Activated effector memory CD4-positive, alpha-beta T cell treated with anti-CD3 and anti-CD28 coated beads, Interleukin-2, amount 50 U/mL, for 16 hours (primary cell): ENCODE measurements at regions not wholly inside any gene's neighbourhood (a gene's known extent, or its start where the extent isn't known, plus 50 kb on each side); places are given as distances from the start of the nearest gene placed in this dataset.
"Not testable (repeated sequence)": the region's sequence is repeated elsewhere in the genome, so short reads cannot be mapped to it uniquely, and the experiment has no call there.

Experiments used
- DNase-seq: peaks from one replicate; pipeline ENCODE4 v3.0.0-alpha.2; 2020

DNA sequence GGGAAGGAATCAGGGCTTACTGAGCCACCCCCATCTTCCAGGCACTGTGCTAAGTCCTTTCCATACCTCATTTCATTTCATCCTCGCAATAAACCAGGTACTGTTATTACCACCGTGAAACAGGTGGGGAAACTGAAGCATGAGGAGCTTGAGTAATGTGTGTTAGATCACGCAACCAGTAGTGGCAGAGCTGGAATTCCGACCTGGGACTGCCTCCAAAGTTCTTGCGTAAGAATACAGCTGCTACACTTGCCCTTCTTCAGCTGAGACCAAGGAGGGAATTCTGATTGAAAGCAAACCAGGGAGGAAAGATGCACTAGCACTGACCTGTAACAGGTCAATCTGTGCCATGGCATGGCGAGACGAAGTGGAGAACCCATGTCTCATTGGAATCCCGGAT lies 113.4 kb upstream of the MSX2 start:
- no peak for DNase-seq

DNA sequence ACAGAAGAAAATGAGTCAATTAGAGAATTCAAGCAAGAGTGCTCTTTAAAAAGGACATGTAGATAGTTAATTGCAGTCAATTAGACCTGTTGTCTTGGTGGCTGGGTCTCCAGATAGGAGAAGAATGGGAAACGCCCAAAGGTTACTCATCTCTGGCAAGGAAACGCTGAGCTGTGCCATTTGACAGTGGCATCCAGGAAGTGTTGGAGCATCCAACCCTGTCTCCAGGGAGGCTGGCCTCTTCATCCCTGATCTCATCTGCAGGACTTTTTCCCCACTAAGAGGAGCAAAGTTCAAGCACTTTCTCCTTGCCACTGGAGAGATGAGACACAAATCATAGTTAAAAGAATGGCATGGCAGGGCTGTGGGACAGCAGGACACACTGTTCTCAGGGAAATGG lies 111.7 kb upstream of the MSX2 start:
- no peak for DNase-seq

DNA sequence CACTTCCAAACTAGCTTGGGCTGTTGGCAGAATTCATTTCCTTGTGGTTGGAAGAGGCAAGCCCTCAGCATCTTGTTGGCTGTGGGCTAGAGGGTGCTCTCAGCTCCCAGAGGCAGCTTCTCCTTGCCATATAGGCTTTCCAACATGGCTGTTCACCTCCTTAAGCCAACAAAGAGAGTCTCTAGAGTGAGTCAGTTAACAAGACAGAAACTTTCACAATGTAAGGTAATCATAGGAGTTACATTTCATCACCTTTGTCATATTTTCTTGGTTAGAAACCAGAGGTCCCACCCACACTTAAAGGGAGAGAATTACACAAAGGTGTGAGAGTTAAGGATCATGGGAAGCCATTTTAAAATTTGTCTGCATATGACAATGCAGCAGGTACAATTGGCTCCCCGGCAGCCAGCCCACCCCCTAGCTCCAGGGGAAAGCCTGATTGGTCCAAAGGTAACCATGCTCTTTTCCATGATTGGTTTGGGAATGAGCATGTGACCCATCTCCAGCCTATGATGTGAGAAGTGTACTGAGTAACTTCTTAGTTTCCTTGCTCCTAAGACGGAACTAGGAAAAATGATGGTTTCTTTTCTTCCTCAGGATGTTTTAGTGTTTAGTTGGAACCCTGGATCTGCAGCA lies 109.8 kb upstream of the MSX2 start:
- DNase-seq = no peak

DNA sequence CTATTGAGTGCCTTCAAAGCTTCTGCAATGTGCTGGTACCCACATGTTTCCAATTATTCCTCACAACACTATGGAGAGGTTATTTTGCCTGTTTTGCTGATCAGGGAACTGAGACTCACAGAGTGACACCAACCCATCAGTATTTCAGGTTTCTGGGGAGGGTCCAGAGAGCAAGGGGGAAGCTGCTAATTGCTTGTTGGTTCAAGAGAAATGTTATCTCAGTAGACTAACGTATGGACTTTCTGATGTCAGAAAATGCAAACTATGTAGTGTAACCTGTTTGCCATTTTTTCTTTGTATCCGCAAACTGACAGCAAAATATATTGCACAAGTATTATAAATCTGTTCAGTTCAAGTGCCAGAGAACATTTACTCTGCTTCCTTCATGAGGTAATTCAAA lies 108.3 kb upstream of the MSX2 start:
- DNase-seq = no peak

DNA sequence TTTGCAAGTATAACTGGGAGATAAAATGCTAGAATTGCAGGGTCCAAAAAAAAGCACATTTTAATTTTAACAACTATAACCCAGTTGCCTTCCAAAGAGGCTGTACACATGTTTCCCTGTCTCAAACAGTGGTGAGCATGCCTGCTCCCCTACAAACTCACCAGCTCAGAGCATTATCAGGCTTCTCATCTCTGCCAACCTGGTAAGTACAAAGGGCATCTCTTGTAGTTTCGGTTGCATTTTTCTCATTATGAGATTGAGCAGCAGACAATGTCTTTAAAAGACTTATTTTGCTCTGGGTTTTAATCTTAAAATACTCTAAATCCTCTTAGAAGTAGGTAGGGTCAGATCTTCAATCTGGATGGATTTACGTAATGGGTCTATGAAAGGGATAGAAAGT lies 107.1 kb upstream of the MSX2 start:
- no peak for DNase-seq

DNA sequence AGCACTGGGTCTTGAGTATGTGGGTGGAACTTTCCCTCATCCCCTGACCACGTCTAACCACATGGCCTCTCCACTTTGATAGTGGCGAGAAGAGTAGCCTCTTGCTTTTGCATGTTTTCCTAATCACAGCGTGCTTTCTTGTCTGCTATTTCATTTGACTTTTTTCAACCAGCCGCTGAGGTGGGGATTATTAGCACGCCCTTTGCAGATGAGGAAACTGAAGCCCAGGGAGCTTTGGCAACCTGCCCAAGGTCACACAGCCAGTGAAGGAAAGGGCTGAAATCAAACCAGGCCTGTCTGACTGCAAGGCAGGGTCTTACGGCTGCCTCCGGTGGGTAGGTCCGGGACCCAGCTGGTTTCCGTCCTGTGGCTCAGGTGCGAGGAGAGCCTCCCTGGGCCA lies 106.5 kb upstream of the MSX2 start:
- no peak for DNase-seq

DNA sequence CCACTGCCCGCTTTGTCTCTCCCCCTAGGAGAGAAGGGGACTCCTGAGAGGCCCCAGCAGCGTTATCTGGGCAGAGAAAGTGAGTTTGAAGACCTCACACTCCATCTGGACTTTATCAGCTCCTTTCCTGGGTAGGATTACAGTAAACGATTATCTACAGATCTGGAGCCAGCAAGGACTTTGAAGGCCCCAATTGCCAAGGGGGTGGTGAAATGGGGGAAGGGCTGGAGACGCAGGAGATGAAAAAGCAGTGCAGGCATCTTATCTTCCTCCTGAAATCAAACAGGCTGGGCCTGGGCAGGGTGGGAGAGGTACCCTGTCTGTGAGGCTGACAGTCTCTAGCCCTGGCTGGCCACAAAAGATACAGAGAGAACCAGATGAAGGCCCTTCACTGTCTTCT lies 105.8 kb upstream of the MSX2 start:
- DNase-seq = no peak

DNA sequence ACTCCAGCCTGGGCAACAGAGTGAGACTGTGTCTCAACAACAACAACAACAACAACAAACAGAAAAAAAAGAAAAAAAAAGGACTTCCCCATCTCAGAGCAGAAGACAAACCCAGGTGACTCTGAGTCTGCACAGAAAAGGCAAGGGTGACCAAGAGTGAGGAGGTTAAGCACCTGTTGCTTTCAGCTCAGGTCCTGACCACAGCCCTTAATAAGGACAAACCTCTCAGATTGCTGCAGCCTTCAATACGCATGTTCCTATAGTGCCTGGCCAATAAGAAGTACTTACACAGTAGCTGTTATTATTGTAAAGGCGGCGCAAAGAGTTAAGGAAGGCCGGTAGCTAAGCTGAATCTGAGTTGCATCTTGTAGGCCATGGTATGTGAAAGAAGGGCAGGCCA lies 102.3 kb upstream of the MSX2 start:
- DNase-seq = no peak

DNA sequence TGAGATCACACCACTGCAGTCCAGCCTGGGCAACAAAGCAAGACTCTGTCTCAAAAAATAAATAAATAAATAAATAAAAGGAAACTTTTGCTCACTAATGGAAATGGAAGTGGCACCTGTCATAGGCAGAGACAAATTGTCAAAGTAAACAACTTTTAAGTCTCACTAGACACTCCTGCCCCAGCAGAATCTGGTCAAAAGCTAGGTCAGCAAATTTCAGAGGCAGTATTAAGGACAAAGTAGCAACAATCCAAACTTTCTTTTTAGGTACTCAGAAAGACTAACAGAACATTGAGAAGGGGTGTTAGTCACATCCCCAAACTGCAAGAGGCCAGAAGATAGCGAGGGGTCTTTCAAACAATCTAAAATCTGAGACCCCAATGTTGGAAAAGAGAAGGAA lies 101.4 kb upstream of the MSX2 start:
- DNase-seq = no peak

DNA sequence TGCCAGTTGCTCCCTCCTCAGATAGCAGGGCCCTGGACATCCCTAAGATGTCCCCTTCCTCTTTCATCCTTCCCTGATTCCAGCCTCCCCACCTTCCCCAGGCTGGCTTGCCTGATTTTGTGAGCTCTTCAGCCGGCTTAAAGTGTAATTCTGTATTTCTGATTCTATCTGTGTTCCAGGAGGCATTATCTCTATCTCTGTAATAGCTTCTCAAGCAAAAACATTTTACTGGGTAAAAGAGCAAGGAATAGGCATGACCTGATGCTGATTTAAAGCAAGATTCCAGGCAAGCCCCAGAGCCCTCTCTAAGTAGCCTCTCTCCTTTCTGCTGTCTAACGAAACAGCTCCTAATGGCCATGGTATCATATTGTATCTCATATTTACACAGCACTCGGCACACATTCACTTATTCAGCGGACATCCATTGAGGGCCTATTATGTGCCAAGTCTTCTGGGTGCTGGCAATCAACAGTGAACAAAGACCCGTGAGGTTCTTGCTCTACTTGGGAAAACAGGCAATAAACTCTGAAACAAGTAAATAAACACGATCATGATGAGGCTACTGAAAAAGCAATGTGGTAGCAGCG lies 100.9 kb upstream of the MSX2 start:
- no peak for DNase-seq

DNA sequence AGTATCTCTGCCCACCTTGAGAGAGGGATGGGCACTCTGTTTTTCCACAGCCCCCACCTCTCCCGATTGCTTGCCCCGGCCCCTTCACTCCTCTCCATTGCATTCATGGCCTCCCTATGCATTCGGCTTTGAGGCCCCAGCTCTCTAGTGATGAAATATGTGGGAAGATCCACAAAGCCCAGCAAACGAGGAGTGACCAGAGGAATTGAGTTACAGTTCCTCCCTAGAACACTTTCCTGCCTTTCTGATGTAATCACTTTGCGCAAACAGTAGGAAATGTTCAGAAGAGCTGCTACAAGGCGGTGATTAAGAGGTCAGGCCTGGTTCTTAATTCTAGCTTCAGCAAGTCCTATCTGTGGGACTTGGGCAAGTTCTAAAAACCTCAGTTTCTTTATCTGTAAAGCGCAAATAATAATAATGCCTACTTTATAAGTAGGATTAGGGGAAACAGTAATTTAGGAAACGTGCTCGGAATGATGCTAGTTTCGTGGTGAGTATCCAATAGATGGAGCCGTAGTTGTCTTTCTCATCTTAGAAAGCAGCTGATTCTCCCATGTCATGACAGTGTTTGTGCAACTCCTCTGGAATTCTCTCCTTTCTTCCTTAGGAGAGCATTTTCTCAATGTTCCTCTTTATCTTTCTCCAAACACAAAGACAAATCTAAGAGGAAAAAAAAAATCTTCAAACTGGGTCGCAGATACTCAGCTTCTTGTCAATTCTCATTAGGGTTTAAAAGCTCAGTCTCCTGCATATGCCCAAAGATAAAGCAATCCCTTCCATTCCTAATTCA lies 99.5 kb upstream of the MSX2 start:
- no peak for DNase-seq

DNA sequence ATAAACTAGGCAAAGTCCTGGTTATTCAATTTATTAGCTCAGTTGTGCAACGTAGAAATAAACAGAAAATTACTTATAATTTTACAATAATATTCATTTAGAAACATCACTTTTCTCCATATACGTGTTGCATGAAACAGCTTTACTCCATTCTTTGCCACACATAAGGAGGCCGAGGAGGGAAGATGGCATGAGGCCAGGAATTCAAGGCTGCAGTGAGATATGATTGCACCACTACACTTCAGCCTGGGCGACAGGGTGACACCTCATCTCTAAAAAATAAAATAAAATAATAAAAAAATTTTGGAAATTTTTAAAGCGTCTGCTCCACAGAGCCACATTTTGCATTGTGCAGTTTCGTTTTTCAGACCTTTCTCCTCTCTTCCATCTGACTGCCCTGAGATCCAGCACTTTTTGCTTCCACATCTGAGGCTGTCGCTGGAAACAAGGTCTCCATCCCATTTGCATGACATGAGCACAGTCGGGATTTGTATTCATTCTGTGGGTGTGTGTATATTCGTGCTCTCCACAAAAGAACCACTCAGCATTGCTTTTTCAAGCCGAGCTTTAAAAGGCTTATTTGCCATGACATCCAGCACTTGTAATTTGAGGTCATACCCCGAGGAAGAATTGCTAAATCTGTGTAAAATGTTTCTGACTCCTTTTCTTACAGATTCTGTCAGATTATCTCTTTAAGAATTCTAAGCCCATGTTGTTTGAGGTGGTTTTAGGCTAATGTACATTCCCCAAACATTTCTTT lies 98.6 kb upstream of the MSX2 start:
- no peak for DNase-seq

DNA sequence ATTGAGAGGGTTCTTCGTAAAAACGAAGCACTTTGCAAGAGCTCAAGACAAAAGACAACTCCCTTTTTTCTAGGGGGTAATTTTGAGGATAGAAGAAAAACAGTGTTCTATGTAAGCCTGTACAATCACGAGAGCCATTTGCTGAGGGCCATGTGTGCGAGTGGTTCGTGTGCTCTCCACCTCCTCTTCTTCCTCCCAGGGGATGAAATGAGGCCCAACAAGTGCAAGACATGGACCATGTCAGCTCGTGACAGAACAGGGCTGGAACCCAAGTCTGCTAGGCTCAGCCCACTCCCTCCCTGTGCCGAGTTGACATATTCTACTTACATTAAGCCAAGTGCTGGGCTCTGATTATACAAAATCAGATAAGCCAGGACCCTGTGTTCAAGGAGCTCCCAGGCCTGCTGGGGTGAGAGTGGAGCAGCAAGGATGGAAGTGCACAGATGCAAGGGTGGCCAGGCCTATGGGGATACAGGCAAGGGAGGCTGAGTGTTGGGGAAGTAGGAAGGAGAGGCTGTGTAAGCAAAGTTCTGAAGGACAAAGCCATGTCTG lies 97.9 kb upstream of the MSX2 start:
- no peak for DNase-seq

DNA sequence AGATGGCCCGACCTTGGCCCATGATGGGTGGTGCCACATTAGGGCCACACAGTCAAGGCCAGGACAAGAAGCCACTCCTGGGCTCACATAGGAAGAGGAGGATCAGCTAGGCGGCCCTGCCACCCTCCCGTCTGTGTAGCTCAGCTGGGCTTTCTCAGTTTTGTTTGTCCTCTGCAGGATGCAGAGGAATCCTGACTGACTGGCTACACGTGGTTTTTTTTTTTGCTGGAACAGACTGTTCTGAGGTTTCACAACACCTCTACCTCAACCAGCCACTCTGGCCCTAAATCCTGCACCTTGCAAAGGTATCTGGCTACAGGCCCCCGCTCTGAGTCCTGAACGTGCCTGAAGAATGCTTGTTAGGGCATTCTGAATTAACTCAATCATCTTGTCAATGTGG lies 88.3 kb upstream of the MSX2 start:
- no peak for DNase-seq

DNA sequence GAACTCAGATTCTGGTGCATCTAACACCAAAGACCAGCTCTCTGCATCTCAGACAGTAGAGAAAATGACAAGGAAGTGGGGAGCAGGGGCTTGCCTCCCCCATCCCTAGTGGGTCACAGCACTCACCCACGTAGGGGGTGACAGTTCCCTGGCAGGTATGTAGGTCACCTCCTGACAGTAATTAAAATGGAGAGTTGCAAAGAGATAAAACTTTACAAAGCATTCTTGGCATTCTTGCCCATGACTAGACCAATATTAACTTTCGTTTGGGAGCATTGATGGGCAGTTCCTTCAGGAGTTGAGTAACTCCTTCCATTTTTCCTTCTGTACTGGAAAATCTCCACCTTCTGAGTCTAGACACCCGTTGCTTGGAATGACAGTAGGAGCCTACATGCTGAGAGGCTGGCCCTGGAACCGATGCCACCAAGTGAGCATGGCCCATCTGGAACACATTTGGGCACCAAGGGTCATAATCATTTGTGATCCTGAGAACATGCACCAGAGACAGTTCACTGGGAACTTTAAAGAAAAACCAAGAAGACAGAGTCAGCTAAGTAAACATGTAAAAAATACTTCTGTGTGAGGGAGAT lies 81.5 kb upstream of the MSX2 start:
- no peak for DNase-seq

DNA sequence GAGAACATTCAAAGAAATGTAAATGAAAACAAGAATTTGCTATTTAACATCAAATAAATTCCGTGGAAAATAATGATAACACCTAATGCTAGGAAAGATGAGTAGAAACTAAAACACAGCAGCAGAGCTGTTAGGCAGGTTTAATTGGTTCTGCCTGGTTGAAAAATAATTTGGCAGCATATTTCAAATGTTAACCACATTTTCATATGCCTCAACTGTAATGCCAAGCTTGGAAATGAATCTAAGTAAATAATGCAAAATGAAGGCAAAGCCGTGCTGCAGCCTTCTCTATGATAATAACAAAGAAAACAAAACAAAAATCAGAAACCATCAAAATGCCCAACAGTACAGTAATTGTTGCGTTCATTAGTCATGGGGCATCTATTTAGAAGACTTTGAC lies 79.9 kb upstream of the MSX2 start:
- DNase-seq = no peak

DNA sequence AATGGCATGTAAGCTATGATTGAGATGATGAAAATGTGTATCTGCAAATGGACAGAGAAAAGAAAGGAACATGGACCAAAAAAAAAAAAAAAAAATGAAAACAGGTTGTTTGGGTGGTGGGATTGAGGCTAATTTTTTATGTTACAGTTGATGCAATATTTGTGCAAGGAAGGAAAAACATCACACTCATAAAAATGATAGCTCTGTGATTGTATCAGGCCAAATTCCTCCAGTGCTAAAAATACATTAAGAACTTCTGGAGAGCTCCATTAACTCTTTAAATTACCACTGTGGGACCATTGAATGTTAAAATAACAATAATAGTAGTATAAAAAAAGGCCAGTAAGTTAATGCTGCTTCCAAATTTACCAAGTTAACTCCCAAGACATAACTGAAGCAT lies 79.5 kb upstream of the MSX2 start:
- DNase-seq = no peak

DNA sequence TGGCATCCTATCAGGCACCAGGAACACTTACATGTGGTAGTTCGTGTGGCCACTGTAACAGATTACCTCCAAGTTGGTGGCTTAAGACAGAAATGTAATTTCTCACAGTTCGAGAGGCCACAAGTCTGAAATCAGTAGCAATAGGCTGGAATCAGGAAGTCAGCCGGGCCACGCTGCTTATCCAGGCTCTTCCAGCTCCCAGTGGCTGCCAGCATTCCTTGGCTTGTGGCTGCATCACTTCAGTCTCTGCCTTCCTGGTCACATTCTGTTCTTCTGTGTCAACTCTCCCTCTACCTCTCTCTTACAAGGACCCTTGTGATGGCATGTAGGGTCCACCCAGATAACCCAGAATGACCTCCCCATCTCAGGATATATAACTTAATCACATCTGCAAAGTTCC lies 78.7 kb upstream of the MSX2 start:
- DNase-seq = no peak

DNA sequence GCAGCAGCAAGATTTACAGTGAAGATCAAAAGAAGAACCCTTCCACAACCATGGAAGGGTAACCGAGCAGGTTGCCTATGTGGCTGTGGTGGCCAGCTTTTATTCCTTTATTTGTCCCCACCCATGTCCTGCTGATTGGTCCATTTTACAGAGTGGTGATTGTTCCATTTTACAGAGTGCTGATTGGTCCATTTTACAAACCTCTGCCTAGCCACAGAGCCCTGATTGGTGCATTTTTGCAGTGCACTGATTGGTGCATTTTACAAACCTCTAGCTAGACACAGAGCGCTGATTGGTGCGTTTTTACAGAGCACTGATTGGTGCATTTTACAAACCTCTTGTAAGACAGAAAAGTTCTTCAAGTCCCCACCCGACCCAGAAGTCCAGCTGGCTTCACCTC lies 75.8 kb upstream of the MSX2 start:
- not testable (repeated sequence) for DNase-seq

DNA sequence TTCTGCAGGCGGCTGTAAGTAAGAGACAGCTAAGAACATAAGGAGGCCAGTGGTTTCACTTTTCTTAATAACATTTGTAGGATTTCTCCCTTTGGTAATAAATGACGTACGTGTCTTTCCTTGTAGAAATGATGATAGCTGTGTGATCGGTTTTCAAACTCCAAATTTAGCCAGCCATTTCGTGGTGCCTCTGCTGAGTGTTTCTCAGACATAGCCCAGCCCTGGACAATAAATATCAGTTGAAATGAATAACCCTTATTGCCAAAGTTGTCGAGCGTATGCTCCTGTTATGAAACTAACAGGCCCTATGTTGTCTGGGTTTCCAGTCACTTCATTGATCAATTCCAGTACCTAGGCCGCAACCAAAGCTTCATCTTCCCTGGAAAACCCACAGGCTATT lies 75.0 kb upstream of the MSX2 start:
- no peak for DNase-seq

DNA sequence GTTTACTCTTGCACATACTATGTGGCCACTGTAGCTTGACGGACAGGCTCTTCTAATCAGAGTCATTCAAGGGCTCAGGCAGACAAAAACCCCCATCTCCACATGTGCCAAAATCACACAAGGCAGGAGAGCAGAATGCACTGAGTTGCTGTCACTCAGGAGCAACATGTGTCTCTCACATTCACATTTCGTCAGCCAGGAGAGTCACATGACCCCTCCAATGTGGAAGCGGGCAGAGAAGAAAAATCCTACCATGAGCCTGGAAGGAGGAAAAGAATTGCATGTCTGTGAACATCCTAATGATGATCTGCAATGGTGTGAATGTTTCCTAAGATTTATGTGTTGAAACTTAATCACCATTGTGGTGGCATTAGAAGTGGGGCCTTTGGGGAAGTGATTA lies 69.9 kb upstream of the MSX2 start:
- no peak for DNase-seq

DNA sequence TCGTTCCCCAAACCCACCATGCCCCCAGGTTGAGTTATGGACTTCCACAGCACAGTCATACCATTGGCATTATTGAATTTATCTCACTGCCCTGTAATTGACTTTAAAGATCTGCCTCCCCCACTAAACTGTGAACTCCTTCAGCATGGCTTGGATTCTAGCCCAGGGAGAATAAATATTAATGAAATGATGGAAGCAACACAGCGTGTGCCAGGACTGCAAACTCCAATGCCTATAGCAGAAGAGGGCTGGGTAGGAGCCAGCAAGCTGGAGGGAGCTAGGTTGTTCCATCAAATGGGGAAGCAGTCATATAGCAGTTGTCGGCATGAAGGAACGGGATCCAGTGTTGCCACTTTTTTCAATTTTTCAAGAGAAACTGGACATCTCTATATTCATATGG lies 69.0 kb upstream of the MSX2 start:
- DNase-seq = no peak

DNA sequence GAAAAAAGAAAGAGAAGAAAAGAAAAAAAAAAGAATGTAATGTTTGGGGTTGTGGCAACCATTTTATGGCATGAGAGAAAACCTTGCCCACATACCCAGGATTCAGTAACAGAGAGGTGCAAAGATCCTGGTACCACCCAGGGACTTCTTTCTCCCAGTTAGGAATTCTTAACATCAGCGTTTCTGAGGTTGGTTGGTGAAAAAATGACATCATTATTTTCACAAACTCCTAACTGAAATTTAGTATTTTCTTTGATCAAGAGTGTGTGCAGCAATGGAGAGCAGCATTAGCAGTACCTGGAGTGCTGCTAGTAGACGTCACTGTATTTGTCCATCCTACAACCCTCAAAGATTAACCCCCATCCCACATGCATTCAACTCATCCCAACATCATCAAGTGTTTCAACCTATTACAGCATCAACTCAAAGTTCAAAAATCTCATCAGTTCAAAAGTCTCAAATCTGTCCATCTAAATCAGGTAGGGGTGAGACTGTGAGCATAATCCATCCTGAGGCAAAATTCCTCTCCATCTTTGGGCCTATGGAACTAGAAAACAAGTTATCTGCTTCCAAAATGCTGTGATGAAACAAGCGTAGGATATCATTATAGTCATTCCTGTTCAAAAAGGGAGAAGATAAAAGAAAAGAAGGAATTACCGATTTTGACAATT lies 60.1 kb upstream of the MSX2 start:
- DNase-seq = no peak
